ENCODE measurements at regions not wholly inside any gene's neighbourhood (a gene's known extent, or its start where the extent isn't known, plus 50 kb on each side); places are given as distances from the start of the nearest gene placed in this dataset.

- TF ChIP-seq CTCF (IDR thresholded peaks at IDR 0.05; ENCODE audit: control insufficient read depth, extremely low read depth, insufficient read depth) = no peak
- DNase-seq (ENCODE audit: low read depth) = no peak
Measured at GRCh38 chr12:118528625-118529024, 152.3 kb downstream of the SUDS3 start.

GRCh38 chr12:118534003-118534402 is 157.6 kb downstream of the SUDS3 start:
- no peak overlapping the region for H3K4me3 ChIP-seq (ENCODE audit: low read depth, low read length)
- DNase-seq (ENCODE audit: low read depth) = no peak
- TF ChIP-seq CTCF (IDR thresholded peaks at IDR 0.05; ENCODE audit: control insufficient read depth, extremely low read depth, insufficient read depth) = no peak

More at GRCh38 chr12:118528625-118529024, 152.3 kb downstream of the SUDS3 start:
- H3K4me3 ChIP-seq (ENCODE audit: low read depth, low read length) = no peak overlapping the region

- H3K4me3 ChIP-seq (ENCODE audit: low read depth, low read length) = no peak overlapping the region
- TF ChIP-seq CTCF (IDR thresholded peaks at IDR 0.05; ENCODE audit: control insufficient read depth, extremely low read depth, insufficient read depth) = no peak
- DNase-seq (ENCODE audit: low read depth) = no peak
Measured at GRCh38 chr12:118536306-118536906, 160.1 kb downstream of the SUDS3 start.

- no peak overlapping the region for H3K4me3 ChIP-seq (ENCODE audit: low read depth, low read length)
- DNase-seq (ENCODE audit: low read depth) = no peak
- TF ChIP-seq CTCF (IDR thresholded peaks at IDR 0.05; ENCODE audit: control insufficient read depth, extremely low read depth, insufficient read depth) = no peak
Measured at GRCh38 chr12:118537481-118537917, 161.1 kb downstream of the SUDS3 start.

GRCh38 chr12:118541071-118541470 is 164.7 kb downstream of the SUDS3 start:
- no peak for DNase-seq (ENCODE audit: low read depth)
- no peak for TF ChIP-seq CTCF (IDR thresholded peaks at IDR 0.05; ENCODE audit: control insufficient read depth, extremely low read depth, insufficient read depth)

GRCh38 chr12:118541934-118542333 is 165.6 kb downstream of the SUDS3 start:
- TF ChIP-seq CTCF (IDR thresholded peaks at IDR 0.05; ENCODE audit: control insufficient read depth, extremely low read depth, insufficient read depth) = no peak
- no peak for DNase-seq (ENCODE audit: low read depth)
- no peak overlapping the region for H3K4me3 ChIP-seq (ENCODE audit: low read depth, low read length)

More at GRCh38 chr12:118541071-118541470, 164.7 kb downstream of the SUDS3 start:
- no peak overlapping the region for H3K4me3 ChIP-seq (ENCODE audit: low read depth, low read length)

- no peak overlapping the region for H3K4me3 ChIP-seq (ENCODE audit: low read depth, low read length)
- DNase-seq (ENCODE audit: low read depth) = no peak
- no peak for TF ChIP-seq CTCF (IDR thresholded peaks at IDR 0.05; ENCODE audit: control insufficient read depth, extremely low read depth, insufficient read depth)
Measured at GRCh38 chr12:118543651-118544050, 167.3 kb downstream of the SUDS3 start.
